H7 (cell line): ENCODE measurements at regions not wholly inside any gene's neighbourhood (a gene's known extent, or its start where the extent isn't known, plus 50 kb on each side); places are given as distances from the start of the nearest gene placed in this dataset.

ENCODE experiments used
- DNase-seq: peaks from one replicate; pipeline ENCODE4 v3.0.0; 2012
- H3K27me3 ChIP-seq: 2 replicates; pipeline ENCODE4 v1.6.0; 2011; ENCODE audit warnings: mild to moderate bottlenecking, low read length; ENCODE audit not compliant: control insufficient read depth, insufficient read depth
- H3K36me3 ChIP-seq: replicated peaks from 2 replicates; pipeline ENCODE4 v1.5.1; 2011; ENCODE audit warnings: low read length; ENCODE audit not compliant: control insufficient read depth, insufficient read depth
- H3K4me3 ChIP-seq: 2 replicates; pipeline ENCODE4 v1.5.1; 2011; ENCODE audit warnings: low read depth, mild to moderate bottlenecking, control low read depth, low read length, moderate library complexity; ENCODE audit not compliant: insufficient read depth

DNA sequence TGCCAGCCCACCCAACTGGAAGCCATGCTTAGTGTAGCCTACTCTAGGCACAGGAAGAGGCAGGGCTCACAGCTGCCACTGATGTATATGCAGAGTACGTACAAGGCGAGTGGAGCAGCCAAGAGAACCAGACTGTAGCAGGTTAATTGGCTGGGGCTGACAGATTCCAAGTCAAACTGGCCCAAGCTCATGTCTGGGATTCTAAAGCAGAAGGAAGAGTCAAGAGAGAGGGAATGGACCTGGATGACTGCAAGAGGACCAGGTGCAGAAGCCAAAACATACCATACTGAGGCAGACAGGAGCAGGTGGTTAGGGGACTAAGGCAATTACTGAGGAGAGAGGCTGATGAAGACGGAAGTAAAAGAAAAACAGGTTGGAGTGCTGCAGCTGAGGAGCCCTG is 51.3 kb upstream of the LRRN2 start:
- DNase-seq = no peak
- Histone ChIP-seq H3K36me3 (no peaks in the 10 kb centered on the region), H3K4me3 (no peak overlapping the region), H3K27me3 (no peaks in the 10 kb centered on the region; the same call in 1 of the 2 replicates)

DNA sequence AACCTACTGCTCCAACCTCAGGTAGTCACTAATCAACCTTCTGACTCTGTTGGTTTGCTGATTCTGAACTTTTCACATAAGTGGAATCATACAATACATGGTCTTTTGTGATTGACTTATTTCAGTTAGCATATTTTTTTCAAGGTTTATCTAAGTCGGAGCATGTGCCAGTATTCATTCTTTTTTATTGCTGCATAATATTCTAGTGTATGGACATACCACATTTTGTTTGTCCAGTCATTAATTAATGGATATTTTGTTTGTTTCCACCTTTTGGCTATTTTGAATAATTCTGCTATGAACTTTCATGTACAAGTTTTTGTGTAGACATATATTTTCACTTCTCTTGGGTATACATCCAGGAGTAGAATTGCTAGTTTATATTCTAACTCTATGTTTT is 53.0 kb upstream of the LRRN2 start:
- no peak for DNase-seq
- Histone ChIP-seq H3K27me3 (no peaks in the 10 kb centered on the region; the same call in 1 of the 2 replicates), H3K4me3 (no peak overlapping the region), H3K36me3 (no peaks in the 10 kb centered on the region)

DNA sequence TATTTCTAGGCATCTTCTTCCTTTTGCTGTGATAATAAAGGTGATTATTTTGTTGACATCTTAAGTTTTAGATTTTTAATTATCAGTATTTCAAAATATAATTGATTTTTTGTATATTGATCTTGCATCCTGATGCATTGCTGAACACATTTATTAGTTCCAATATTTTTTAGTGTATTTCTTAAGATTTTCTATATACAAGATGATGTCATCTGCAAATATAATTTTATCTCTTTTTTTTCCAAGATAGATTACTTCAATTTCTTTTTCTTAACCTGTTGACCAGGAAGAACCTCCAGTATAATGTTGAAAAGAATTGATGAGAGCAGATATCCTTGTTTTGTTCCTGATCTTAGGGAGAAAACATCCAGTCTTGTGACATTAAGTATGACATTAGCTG is 54.8 kb upstream of the LRRN2 start:
- Histone ChIP-seq H3K36me3 (no peaks in the 10 kb centered on the region), H3K27me3 (no peaks in the 10 kb centered on the region; the same call in 1 of the 2 replicates), H3K4me3 (no peak overlapping the region)
- DNase-seq = no peak

DNA sequence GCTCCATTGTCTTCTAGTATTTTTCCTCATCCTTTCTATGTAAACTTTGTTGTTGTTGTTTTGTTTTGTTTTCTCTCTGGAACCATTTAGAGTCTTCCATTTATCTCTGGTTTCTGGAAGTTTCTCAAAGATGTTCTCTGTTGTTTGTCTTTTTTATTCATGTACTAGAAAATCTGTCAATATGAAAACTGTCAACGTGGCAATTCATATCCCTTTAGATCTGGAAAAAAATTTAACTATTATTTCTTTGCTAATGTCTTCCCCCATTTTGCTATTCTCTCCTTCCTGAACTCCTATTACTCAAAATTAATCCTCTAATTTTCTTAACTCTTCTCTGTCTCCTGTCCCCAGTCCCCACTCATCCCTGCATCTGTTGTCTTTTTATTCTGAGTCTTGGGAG is 55.9 kb upstream of the LRRN2 start:
- Histone ChIP-seq H3K36me3 (no peaks in the 10 kb centered on the region), H3K27me3 (no peaks in the 10 kb centered on the region; the same call in 1 of the 2 replicates), H3K4me3 (no peak overlapping the region)
- no peak for DNase-seq

DNA sequence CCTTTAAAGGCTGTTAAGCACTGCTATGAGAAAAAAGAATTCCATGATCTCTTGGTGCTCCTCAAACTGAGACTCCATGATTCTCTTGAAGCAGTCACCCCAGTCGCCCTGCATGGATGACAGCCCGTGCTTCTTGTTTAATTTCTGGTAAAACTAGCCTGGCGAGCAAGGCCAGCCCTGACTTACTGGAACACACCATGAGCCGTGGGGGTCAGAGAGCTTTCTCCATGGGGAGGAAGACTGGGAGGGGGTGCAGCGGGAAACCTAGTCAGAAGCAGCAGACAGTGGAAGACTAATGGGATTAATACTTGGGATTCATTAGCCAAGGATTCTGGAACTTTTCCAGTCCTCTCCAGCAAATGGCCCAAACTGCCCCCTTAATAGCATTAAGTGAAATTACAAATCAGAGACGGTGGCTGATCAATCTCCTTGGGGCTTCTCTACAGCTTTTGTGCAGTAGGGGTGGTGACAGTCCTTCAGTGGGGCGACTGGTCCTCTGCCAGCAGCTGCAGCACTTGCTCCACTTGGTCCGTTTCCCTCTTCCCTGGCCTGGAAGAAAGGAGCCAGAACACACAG is 57.2 kb upstream of the LRRN2 start:
- Histone ChIP-seq H3K36me3 (no peaks in the 10 kb centered on the region), H3K4me3 (no peak overlapping the region), H3K27me3 (no peaks in the 10 kb centered on the region; the same call in 1 of the 2 replicates)
- no peak for DNase-seq

DNA sequence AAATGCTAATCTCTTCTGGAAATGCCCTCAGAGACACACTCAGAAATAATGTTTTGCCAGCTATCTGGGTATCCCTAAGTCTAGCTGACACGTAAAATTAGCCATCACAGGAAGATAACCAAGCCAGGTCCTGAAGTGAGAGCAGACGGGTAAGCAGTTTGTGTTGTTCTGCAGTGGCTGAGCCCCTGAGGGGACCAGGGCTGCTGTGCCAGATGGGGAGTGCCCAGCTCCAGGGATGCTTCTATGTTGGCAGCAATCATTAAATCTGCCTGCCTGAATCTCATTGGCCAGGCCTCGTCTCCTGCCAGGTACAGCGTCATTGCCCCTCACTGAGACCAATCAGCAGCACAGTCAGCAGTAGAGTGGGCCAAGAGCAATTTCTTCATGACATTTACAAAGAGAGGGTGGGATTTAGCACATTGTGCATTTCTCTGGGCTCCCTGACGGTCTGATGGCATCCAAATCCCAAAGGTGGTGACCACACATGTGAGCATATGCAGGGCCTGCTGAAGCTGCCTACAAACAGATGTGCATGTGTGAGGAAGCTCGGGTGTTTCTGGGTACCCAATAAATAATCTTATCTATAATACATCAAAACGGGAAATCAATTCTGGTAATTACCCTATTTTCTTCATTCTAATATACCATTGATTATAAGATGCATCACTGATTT is 58.7 kb upstream of the LRRN2 start:
- Histone ChIP-seq H3K4me3 (no peak overlapping the region), H3K36me3 (no peaks in the 10 kb centered on the region), H3K27me3 (no peaks in the 10 kb centered on the region; the same call in 1 of the 2 replicates)
- no peak for DNase-seq

DNA sequence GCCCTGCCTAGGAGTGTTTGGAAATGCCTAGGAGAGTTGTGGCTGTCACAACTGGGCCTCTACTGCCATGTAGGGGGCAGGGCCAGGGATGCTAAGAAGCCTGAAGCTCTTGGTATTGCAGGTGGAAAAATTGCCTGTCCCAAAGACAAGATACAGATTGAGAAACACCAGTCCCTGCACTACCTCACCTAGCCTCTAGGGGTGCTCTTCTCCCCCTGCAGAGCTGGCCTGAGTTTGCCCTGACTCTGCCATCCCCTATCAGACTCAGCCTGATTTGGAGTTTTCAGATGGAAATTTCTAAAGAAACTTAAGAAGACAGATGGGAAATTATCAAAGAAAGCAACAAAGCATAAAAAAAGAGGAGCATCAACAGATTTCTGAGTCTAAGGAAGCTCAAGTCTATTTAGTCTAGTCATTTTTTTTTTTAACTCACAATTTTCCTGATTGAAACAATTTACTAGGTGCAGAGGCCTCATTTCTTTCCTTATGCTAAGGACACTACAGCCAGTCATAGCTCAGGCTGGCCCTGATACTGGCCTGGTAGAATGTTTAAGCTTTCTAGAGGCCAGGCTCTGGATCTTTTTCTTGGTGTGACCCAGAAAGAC is 61.4 kb upstream of the LRRN2 start:
- Histone ChIP-seq H3K4me3 (no peak overlapping the region), H3K36me3 (no peaks in the 10 kb centered on the region), H3K27me3 (peaks cover 5% of the 10 kb centered on the region; the same call in 1 of the 2 replicates)
- DNase-seq = peak; percentile 59

DNA sequence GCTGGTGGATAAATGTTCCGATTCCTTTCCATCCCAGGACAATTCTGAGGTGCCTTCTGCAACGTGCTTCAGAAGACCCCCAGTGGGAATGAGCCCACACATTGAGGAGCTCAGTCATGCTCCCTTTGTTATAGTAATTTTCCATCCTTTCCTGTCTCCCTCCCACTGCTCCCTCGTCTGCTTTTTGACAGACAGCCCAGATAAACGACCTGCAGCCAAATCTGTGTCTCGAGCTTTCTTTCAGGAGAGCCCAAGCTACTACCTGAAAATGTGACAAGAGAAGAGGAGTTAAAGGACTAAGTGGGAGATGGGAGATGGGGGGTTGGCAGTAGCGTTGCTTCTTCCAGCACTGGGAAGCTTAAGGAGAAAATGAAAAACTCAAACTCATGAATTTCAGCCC is 65.9 kb upstream of the LRRN2 start:
- no peak overlapping the region for H3K4me3 ChIP-seq
- H3K27me3 ChIP-seq = peaks cover 5% of the 10 kb centered on the region; the same call in 1 of the 2 replicates

DNA sequence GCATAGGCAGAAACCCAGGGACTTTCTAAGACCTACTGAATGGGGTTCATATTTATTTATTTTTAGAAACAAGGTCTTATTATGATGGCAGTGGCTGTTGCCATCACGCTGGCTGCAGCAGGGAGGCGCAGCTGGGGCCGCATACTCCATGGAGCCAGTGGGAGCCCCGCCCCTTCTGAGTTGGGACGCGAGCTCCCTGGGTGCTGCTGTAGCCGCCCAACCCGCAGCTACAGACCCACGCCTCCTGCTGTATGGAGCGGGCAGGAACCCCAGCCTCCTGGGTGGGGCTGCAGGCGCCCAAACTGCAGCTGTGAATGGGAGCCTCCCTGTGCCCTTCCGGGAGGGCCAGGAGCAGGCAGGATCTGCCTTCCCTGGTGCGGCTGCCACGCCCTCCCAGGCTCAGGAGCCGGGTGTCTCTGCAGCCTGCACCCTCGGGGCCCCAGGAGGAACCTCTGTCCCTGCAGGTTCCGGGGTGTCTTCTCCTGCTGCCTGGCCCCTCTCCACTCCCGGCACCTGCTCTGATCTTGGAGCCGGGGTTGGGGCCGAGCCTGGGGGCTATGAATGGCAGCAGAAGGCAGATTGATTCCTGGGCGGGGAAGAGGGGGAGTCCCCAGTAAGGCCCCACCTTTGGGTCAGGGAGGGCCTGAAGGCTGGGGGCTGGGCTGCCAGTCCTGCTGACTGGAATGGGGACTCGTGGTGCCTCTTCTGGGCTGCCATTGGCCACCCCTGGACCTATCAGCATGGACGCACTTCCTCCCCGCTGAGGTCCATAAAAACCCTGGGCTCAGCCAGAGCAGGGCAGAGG is 66.5 kb upstream of the LRRN2 start:
- Histone ChIP-seq H3K4me3 (peak overlapping the region; percentile 28), H3K36me3 (no peaks in the 10 kb centered on the region), H3K27me3 (peaks cover 5% of the 10 kb centered on the region; the same call in 1 of the 2 replicates)
- DNase-seq = peak; percentile 63

More for the DNA sequence above, 65.9 kb upstream of the LRRN2 start:
- H3K36me3 ChIP-seq = no peaks in the 10 kb centered on the region
- DNase-seq = no peak

DNA sequence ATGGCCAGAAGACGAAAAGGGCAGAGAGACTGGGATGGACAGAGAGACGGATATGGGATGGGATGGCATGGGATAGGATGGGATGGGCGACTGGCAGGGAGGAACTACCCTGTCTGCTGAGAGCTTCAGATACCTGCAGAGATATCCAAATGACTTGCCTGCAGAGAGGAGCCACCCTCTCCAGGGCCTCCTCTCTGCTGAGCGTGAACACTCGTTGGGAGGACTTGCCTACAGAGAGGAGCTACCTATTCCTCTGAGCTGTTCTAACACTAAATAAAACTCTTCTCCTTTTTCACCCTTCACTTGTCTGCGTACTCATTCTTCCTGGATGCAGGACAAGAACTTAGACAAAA is 67.1 kb upstream of the LRRN2 start:
- DNase-seq = no peak
- H3K36me3 ChIP-seq = no peaks in the 10 kb centered on the region
- H3K4me3 ChIP-seq = no peak overlapping the region

DNA sequence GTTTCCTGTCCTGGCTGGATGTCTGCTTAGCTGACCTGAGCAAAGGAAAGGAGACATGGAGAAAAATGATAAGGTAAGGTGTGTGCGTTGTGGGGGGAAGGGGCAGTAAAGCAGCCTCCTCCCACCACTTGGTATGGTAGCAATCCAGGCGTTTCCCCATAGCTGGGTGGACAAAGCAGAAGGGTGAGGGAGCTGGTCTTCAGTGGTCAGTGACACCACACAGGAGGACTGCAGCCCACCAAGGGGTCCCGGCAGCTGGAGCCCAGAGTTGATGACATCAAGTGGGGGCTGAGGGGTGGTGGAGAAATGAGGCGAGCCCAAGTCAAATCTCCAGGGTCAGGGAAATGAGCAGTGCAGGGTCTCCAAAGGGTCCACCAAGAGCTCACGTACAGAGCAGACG is 69.3 kb upstream of the LRRN2 start:
- Histone ChIP-seq H3K36me3 (no peaks in the 10 kb centered on the region), H3K27me3 (peaks cover 5% of the 10 kb centered on the region; the same call in 1 of the 2 replicates), H3K4me3 (no peak overlapping the region)
- DNase-seq = no peak

More for the DNA sequence above, 67.1 kb upstream of the LRRN2 start:
- peaks cover 5% of the 10 kb centered on the region; the same call in 1 of the 2 replicates for H3K27me3 ChIP-seq

DNA sequence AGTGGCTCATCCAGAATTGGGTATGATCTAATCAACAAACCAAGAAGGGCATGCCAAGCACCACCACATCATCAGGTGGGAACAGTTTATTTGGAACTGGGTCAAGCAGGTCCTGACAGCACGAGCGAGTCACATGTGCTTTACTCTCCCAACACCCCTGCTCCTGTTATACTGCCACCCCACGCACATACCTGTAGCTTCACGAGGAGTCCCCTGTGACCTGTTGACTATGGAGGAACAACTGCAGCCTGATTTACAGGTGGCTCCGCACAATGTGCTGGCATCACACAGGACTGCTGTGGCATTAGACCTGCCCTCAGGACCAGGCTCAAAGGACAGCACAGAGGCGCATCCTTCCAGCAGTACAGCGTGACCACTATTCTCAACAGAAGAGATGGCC is 70.8 kb upstream of the LRRN2 start:
- Histone ChIP-seq H3K36me3 (no peaks in the 10 kb centered on the region), H3K4me3 (no peak overlapping the region), H3K27me3 (peaks cover under 1% of the 10 kb centered on the region; the same call in 1 of the 2 replicates)
- no peak for DNase-seq

DNA sequence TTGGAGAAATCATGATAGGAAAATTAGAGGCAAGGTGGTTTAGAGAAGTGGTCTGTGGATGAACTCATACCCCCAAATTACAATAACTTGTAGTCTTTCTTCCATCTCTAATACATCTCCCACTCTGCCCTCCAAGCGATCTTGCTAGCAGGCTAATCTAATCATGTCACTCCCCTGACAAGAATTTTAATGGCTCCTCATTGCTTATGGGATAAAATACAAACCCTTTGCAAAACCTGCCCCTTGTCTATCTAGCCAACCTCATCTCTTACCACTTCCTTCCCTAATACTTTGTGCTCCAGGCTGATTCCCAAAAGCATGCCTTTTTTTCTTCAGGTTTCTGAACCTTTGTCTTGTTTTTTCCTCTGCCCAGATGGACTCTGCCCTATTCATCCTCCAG is 71.3 kb upstream of the LRRN2 start:
- Histone ChIP-seq H3K27me3 (no peaks in the 10 kb centered on the region; the same call in 1 of the 2 replicates), H3K4me3 (no peak overlapping the region), H3K36me3 (no peaks in the 10 kb centered on the region)
- DNase-seq = no peak

DNA sequence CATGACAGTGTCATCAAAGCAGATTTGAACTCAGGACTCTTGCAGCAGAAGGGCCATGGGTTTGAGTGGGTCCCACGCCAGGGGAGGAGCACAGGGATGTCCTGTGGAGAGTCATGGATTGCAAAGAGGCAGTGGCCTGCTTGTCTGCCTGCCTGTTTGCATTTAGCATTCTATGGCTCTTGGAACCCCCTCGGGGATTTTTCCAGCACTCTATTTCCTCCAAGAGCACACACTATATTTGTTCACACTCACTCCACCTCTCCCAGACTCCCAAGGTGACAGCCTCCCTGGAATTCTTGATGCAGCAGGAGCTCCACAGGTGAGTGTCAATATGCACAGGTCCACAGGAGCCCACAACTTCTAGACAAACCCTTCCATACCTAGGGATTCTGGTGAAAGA is 73.1 kb upstream of the LRRN2 start:
- Histone ChIP-seq H3K36me3 (no peaks in the 10 kb centered on the region), H3K4me3 (no peak overlapping the region), H3K27me3 (no peaks in the 10 kb centered on the region; the same call in 1 of the 2 replicates)
- DNase-seq = no peak
